Astrocyte of the spinal cord (primary cell): ENCODE measurements at regions not wholly inside any gene's neighbourhood (a gene's known extent, or its start where the extent isn't known, plus 50 kb on each side); places are given as distances from the start of the nearest gene placed in this dataset.

ENCODE experiments used
- DNase-seq: peaks from one replicate; pipeline ENCODE4 v3.0.0; 2011; ENCODE audit warnings: low read depth, low spot score
- H3K4me3 ChIP-seq: 2 replicates; pipeline ENCODE4 v1.5.1; 2011; ENCODE audit warnings: low read depth, mild to moderate bottlenecking, low read length, moderate library complexity
- CTCF ChIP-seq: IDR thresholded peaks from 2 replicates; pipeline ENCODE4 v1.5.1; 2012; ENCODE audit warnings: low read depth, mild to moderate bottlenecking, low read length, inconsistent platforms
- in situ Hi-C: cut with HindIII; loops from 2 replicates; pipeline ENCODE4 v1.10.0; 2017; ENCODE audit warnings: low sequenced_read_pairs

- TF ChIP-seq CTCF = no peak
- in situ Hi-C loops = no loop called here
- no peak for DNase-seq
- no peak overlapping the region for H3K4me3 ChIP-seq
Measured at GRCh38 chrX:99750721-99751120, 659.4 kb downstream of the PCDH19 start.

- in situ Hi-C loops = no loop called here
- no peak for TF ChIP-seq CTCF
- DNase-seq = no peak
- no peak overlapping the region for H3K4me3 ChIP-seq
Measured at GRCh38 chrX:99722094-99722493, 688.0 kb downstream of the PCDH19 start.

DNA sequence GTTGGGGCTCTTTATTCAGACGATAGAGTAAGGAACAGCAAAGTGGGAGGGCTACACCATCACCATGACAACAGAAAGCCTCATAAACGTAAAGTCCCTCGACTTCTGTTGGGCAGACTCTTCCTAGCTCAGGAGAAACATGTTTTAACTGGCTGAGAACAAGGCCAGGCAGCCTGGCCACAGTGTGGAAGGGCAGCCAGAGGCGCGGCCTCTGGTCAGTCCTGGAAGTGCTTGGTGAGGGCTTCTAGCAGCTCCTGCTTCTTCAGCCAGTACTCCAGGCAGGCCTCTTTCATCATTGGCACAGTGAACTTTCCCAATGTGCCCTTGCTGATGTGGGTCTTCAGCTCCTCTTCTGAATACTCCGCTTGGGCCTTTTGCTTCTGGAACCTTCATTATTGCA, 690.9 kb downstream of the PCDH19 start:
- no peak for TF ChIP-seq CTCF
- no peak overlapping the region for H3K4me3 ChIP-seq
- no peak for DNase-seq
- in situ Hi-C loops = no loop called here

GRCh38 chrX:99717716-99718115, 692.4 kb downstream of the PCDH19 start:
- no peak for DNase-seq
- in situ Hi-C loops = no loop called here
- no peak overlapping the region for H3K4me3 ChIP-seq
- no peak for TF ChIP-seq CTCF

GRCh38 chrX:99705701-99706100, 704.4 kb downstream of the PCDH19 start:
- TF ChIP-seq CTCF = no peak
- no peak overlapping the region for H3K4me3 ChIP-seq
- in situ Hi-C loops = no loop called here
- no peak for DNase-seq

- in situ Hi-C loops = no loop called here
- H3K4me3 ChIP-seq = no peak overlapping the region
- DNase-seq = no peak
- no peak for TF ChIP-seq CTCF
Measured at GRCh38 chrX:99703473-99703872, 706.6 kb downstream of the PCDH19 start.

DNA sequence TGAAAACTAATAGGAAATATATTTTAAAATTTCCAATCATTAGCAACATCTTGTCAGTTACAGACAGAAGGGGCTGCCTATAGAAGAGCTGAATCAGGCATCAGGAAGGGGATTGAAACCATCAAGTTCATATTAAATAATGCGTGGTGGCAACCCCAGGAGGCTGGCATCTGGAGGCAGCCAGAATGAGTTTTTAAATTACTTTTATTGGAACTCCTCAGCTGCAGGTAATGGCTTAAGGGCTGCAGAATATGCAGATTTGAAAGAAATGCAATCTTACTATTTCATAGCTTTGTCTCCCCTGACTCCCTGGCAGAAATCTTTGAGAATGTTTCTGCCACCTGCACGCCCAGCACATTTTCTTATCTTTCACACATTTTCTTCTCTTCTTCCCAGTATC, 711.6 kb downstream of the PCDH19 start:
- DNase-seq = no peak
- TF ChIP-seq CTCF = no peak
- H3K4me3 ChIP-seq = no peak overlapping the region
- in situ Hi-C loops = no loop called here
